Keratinocyte (primary cell): ENCODE measurements at regions not wholly inside any gene's neighbourhood (a gene's known extent, or its start where the extent isn't known, plus 50 kb on each side); places are given as distances from the start of the nearest gene placed in this dataset.

Source experiments
- DNase-seq: peaks from one replicate; pipeline ENCODE4 v3.0.0-alpha.2; 2011; ENCODE audit warnings: low read depth, missing footprints, low spot score
- FAIRE-seq: peaks from 2 replicates; lab custom pipeline; 2011; peaks lifted over from hg19 to GRCh38; lab: Jason Lieb, UNC
- H2AFZ ChIP-seq: 2 replicates; pipeline ENCODE4 v1.6.0; 2012; ENCODE audit warnings: low read length, control low read depth, inconsistent platforms; ENCODE audit not compliant: control insufficient read depth
- H3K27ac ChIP-seq: 2 replicates; pipeline ENCODE4 v1.5.1; 2011; ENCODE audit warnings: low read length; ENCODE audit not compliant: control insufficient read depth, insufficient read depth
- H3K27me3 ChIP-seq: 3 replicates; pipeline ENCODE4 v1.6.0; 2011; ENCODE audit warnings: low read length; ENCODE audit not compliant: control insufficient read depth, insufficient read depth; ENCODE audit errors: extremely low read depth
- H3K36me3 ChIP-seq, 2 experiments: 2 replicates in 1 of 2; 3 replicates in 1 of 2; pipeline ENCODE4 v1.5.1; 2011; ENCODE audit warnings: low read length in 2 of 2, mild to moderate bottlenecking in 1 of 2; ENCODE audit not compliant: control insufficient read depth in 2 of 2, insufficient read depth in 2 of 2; ENCODE audit errors: extremely low read depth in 1 of 2
- H3K4me1 ChIP-seq: 3 replicates; pipeline ENCODE4 v1.5.1; 2011; ENCODE audit warnings: low read length; ENCODE audit not compliant: control insufficient read depth, insufficient read depth; ENCODE audit errors: extremely low read depth
- H3K4me2 ChIP-seq: 3 replicates; pipeline ENCODE4 v1.6.0; 2011; ENCODE audit warnings: low read depth, low read length; ENCODE audit not compliant: control insufficient read depth, insufficient read depth; ENCODE audit errors: extremely low read depth
- H3K4me3 ChIP-seq, 3 experiments: fragments of 200-600 bp in 1 of 3; sonication (generic) in 1 of 3; 2 replicates in 2 of 3; 3 replicates in 1 of 3; pipeline ENCODE4 v1.5.1; 2011 to 2016; ENCODE audit warnings: low read length in 3 of 3, mild to moderate bottlenecking in 3 of 3, control low read depth in 2 of 3, inconsistent platforms in 1 of 3, low read depth in 1 of 3, mixed read lengths in 1 of 3, mixed run types in 1 of 3, moderate library complexity in 1 of 3; ENCODE audit not compliant: control insufficient read depth in 2 of 3, insufficient read depth in 2 of 3; ENCODE audit errors: extremely low read depth in 1 of 3
- H3K79me2 ChIP-seq: 2 replicates; pipeline ENCODE4 v1.6.0; 2012; ENCODE audit warnings: low read length; ENCODE audit not compliant: control insufficient read depth, insufficient read depth
- H3K9ac ChIP-seq: 3 replicates; pipeline ENCODE4 v1.6.0; 2011; ENCODE audit warnings: low read length; ENCODE audit not compliant: control insufficient read depth, insufficient read depth; ENCODE audit errors: extremely low read depth
- H3K9me1 ChIP-seq: 3 replicates; pipeline ENCODE4 v1.6.0; 2011; ENCODE audit warnings: low read length; ENCODE audit not compliant: control insufficient read depth, insufficient read depth; ENCODE audit errors: extremely low read depth
- H3K9me3 ChIP-seq: 2 replicates; pipeline ENCODE4 v1.5.1; 2012; ENCODE audit warnings: low read depth, low read length; ENCODE audit not compliant: control insufficient read depth
- H4K20me1 ChIP-seq: 3 replicates; pipeline ENCODE4 v1.6.0; 2011; ENCODE audit warnings: low read length; ENCODE audit not compliant: control insufficient read depth, insufficient read depth; ENCODE audit errors: extremely low read depth
- EZH2 ChIP-seq: IDR thresholded peaks from one replicate; pipeline ENCODE4 v1.6.1; 2012; ENCODE audit warnings: inconsistent platforms, mild to moderate bottlenecking, low read length, moderate library complexity
- dilution Hi-C: fragments of 300-500 bp; cut with MboI; formaldehyde crosslinking; loops from one replicate; pipeline ENCODE4 v1.7.0; 2020; ENCODE audit warnings: low sequenced_read_pairs; ENCODE audit not compliant: extremely low pct_ligation_motif_present
- TF ChIP-seq, protein P1 (sequence below), 3 experiments: IDR thresholded peaks in 1 of 3; conservative IDR thresholded peaks in 1 of 3; optimal IDR thresholded peaks in 1 of 3; 2 replicates in 2 of 3; 3 replicates in 1 of 3; pipeline versions ENCODE3 to v1.5.1; 2011; ENCODE audit warnings: low read length in 3 of 3, mild to moderate bottlenecking in 3 of 3, moderate library complexity in 2 of 3, control low read depth in 1 of 3, inconsistent platforms in 1 of 3; ENCODE audit not compliant: insufficient read depth in 2 of 3; ENCODE audit errors: extremely low read depth in 1 of 3

DNA sequence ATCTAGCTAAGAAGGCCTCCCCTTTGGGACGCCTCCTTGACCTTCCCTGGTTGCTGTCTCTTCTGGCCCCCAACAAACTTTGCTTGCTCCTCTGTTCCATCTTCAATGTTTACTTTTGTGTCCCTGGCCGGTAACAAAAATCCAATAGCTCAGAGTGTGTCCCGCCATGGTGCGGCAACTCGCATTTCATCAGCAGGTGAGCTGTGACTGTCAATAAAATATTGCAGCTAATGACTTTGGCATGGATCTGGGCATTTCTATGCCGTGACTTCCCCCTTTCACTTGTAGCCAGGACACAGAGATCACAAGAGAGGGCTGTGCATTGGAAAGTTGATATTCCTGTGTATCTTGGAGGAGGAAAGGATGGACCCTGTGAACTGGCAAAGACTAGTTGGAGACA, 317.6 kb downstream of the RPS24 start:
- H3K9me3 ChIP-seq: no peaks in the 10 kb centered on the region
- no peak overlapping the region for H3K4me2 ChIP-seq
- H2AFZ ChIP-seq: no peak overlapping the region
- H3K27ac ChIP-seq: no peak overlapping the region
- dilution Hi-C loops: no loop called here
- TF ChIP-seq EZH2: no peak
- TF ChIP-seq, protein P1, sequence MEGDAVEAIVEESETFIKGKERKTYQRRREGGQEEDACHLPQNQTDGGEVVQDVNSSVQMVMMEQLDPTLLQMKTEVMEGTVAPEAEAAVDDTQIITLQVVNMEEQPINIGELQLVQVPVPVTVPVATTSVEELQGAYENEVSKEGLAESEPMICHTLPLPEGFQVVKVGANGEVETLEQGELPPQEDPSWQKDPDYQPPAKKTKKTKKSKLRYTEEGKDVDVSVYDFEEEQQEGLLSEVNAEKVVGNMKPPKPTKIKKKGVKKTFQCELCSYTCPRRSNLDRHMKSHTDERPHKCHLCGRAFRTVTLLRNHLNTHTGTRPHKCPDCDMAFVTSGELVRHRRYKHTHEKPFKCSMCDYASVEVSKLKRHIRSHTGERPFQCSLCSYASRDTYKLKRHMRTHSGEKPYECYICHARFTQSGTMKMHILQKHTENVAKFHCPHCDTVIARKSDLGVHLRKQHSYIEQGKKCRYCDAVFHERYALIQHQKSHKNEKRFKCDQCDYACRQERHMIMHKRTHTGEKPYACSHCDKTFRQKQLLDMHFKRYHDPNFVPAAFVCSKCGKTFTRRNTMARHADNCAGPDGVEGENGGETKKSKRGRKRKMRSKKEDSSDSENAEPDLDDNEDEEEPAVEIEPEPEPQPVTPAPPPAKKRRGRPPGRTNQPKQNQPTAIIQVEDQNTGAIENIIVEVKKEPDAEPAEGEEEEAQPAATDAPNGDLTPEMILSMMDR (optimal IDR thresholded peaks at IDR 0.05 in 1 of 3, IDR thresholded peaks at IDR 0.05 in 1 of 3, conservative IDR thresholded peaks at IDR 0.05 in 1 of 3; ENCODE audit: extremely low read depth in 1 of 3, insufficient read depth in 2 of 3, low read length in 3 of 3): no peak
- no peaks in the 10 kb centered on the region for H3K79me2 ChIP-seq
- FAIRE-seq (no peak), DNase-seq (no peak)
- H3K4me1 ChIP-seq: no peaks in the 10 kb centered on the region
- no peaks in the 10 kb centered on the region for H3K9me1 ChIP-seq
- no peak overlapping the region for H3K4me3 ChIP-seq
- H3K9ac ChIP-seq: no peak overlapping the region
- no peaks in the 10 kb centered on the region for H4K20me1 ChIP-seq
- H3K27me3 ChIP-seq: no peaks in the 10 kb centered on the region
- H3K36me3 ChIP-seq: no peaks in the 10 kb centered on the region

DNA sequence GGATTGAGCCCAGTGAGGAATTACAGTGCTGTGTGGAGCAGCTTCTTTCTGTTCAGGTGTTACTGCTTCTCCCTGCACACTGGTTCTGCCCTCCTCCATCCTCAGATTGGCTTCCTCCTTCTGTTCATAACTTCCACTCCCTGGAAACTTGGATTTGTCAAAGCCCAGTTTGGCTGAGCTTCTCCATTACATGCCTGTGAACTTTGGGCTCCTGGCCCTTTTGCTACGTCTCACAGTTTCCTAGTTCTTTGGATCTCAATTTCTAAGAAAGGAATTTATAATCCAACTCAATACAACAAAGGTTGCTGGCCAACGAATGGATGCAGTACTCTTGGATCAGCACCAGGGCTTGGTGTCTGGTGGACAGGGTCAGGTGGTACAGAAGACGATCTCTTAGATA, 318.1 kb downstream of the RPS24 start:
- Histone ChIP-seq H3K9me1 (no peaks in the 10 kb centered on the region), H3K36me3 (no peaks in the 10 kb centered on the region), H3K79me2 (no peaks in the 10 kb centered on the region), H3K4me2 (no peak overlapping the region), H3K4me3 (no peak overlapping the region), H3K9ac (no peak overlapping the region), H3K9me3 (no peaks in the 10 kb centered on the region), H4K20me1 (no peaks in the 10 kb centered on the region), H3K27me3 (no peaks in the 10 kb centered on the region), H2AFZ (no peak overlapping the region), H3K27ac (no peak overlapping the region), H3K4me1 (no peaks in the 10 kb centered on the region)
- no peak for FAIRE-seq
- dilution Hi-C loops: no loop called here
- no peak for TF ChIP-seq EZH2
- TF ChIP-seq, protein P1 (optimal IDR thresholded peaks at IDR 0.05 in 1 of 3, IDR thresholded peaks at IDR 0.05 in 1 of 3, conservative IDR thresholded peaks at IDR 0.05 in 1 of 3; ENCODE audit: extremely low read depth in 1 of 3, insufficient read depth in 2 of 3, low read length in 3 of 3): no peak
- DNase-seq: no peak
